HuH-7 (cell line): ENCODE measurements at regions not wholly inside any gene's neighbourhood (a gene's known extent, or its start where the extent isn't known, plus 50 kb on each side); places are given as distances from the start of the nearest gene placed in this dataset.
"Not testable (repeated sequence)": the region's sequence is repeated elsewhere in the genome, so short reads cannot be mapped to it uniquely, and the experiment has no call there.

Experiments used
- DNase-seq: peaks from one replicate; pipeline ENCODE4 v3.0.0; 2011; ENCODE audit warnings: low spot score

DNA sequence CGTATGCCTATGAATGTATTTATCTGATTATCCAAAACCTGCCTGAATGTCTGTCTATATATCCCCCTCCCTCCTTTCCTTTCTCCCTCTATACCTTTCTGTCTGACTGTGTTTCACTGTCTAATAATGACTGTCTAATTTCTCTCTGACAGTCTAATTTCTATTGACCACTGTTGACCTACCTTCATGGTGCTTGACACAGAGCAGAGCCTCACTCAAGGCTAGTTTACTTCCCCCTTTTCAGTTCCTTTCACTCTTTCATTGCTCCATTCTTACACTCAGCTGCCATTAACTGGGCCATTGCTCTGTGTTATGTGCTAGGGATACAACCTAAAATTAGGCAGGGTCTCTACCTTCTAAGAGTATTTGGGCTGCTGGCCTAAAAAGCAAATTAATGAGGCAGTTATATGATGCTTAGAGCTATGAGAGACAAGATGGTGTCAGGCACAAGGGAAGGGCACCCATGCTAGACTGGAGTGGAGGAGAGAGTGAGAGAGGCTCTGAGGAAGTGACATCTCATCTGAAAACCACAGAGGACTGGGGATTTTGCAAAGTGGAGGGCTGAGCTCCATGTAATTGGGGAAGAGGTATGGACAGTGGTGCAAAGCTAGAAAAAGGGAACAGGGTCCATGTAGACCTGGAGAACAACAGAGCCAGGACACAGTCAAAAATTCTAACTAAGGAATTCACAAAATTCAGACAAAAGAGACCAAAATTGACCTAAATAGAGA is 348.6 kb upstream of the CHRNA7 start:
- not testable (repeated sequence) for DNase-seq

DNA sequence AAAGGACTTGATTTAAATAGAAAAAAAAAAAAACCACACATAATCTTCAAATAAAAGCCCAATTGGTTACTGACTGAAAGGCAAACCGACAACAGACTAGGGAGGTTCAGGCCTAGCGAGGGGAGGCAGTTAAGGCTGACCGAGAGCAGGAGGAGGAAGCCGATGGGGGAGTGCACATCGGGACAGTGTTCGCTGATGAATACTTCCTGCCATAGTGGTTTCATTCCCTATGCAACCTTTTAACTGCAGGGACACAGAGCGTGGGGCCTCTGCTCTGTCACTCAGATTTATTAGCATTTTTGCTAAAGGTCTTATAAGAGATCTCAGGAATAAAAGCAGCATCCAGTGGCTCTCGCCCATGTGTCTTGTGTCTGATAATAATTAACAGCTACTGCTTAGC is 343.2 kb upstream of the CHRNA7 start:
- DNase-seq, result not testable (repeated sequence)

DNA sequence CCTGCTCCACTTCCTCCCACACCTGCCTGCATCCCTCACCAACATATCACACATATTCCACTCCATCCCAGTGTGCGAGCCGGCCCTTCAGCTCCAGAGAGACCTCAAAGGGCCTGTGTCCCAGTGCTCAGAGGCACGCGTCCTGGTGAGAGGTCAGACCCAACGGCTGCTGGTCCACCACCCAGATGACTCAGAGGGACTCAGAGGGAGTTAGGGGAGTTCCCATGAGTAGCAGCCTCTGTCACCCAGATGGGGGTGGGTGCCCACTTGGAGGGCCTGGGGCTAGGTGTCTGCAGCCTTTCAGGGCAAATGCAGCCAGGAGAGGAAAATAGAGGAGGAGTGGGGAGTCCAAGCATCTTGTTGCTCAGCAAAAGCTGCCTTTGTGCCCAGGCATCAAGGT is 333.8 kb upstream of the CHRNA7 start:
- DNase-seq, result not testable (repeated sequence)

DNA sequence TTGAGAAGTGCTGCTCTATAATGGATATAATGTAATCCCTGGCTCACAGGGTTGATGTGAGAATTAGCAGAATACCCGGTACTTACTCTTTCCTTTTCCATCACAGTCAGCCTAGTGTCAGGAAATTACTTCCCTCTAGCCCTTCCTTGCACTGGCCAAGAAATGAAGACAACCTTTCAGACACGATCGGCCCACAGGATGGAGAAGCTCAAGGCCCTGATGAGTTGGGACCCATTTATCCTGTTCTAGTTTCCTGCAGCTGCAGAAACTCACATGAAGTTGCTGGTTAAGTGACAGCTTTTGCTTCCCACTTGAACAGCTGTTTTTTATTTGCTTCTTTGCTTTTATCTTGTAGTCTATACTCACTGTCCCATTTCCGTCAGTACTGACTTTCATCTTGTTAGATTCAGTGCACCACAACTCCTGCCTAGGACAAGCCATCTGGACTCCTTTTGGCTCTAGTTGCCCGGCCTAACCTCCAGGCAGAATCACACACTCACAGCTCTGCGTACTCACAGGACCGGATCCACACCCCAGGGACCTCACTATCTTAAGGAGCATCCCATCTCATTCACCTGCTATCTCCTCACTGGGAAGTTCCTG is 325.1 kb upstream of the CHRNA7 start:
- DNase-seq, result not testable (repeated sequence)

DNA sequence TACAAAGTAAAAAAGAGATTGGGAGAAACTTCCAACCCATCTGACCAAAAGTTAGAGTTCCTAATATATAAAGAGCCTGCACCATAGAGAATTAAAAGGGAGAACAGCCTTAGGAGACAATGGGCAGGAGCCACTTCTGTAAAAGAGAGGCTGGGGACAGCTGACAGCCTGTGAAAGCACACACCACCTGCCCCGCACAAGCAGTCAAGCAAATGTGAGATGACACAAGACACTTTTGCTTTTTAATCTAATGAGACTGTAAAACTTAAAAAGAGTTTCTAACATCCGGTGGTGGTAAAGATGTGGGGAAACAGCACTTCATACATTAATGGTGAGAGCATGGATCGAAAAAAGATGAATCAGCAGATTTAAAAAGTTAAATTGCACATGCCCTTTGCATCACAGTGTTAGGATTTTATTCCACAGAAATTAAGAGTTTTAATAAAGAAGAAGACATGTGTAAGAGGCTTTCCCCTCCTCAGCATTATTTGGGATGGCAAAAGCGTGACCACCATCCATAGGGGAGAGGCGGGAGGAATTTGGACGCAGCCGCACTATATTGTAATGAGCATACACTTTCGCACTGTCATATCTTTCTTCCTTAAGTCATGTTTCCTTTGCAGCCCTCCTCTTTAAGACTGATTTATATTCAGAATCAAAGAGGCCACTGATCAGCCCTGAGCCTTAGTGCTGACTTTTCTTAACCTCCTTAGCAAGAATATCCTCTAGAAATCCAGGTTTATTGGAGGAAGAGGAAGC is 322.2 kb upstream of the CHRNA7 start:
- DNase-seq, result not testable (repeated sequence)

DNA sequence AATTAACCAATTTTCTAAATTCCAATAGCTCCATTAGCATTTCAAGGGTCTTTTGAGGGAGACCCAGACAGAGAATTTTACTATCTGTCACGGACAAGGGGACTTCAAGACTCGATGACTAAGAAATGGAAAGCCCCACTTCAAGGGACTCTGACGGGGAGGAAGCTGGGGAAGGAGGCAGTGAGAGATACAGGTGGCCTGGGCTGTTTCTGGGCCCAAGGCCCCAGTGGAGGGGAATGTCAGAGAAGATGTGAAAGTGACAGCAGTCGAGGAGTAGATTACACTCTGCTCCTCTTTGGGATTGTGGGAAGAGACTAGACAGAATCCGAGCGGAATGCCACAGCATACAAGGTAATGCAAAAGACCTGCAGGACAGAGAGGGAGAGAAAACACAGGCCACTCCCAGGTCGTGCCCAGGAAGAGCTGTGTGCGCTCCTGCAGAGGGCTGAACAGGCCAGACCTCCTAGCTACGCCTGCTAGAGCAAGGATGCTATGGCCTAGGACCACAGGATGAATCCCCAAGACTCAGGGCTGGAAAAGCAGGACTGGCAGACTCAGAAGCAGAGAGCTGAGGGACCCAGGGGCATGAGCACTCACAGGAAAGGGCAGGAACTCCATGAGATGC is 321.5 kb upstream of the CHRNA7 start:
- not testable (repeated sequence) for DNase-seq

DNA sequence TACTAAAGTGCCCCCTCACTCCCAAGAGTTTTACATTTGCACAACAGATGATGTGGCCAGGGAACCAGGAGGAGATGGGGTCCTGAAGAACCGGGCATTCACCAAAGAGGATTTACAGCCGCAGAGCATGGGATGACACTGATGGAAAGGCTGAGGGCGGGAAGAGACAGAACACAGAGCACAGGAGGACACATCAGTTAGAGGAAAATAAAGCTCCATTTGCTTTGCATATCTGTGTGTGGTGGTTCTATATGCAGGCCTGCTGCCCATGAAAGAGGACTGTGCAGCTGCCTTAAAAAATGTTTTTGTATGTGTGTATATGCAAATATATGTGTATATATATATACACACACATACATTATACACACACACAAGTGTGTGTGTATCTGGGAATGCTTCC is 320.8 kb upstream of the CHRNA7 start:
- DNase-seq, result not testable (repeated sequence)

DNA sequence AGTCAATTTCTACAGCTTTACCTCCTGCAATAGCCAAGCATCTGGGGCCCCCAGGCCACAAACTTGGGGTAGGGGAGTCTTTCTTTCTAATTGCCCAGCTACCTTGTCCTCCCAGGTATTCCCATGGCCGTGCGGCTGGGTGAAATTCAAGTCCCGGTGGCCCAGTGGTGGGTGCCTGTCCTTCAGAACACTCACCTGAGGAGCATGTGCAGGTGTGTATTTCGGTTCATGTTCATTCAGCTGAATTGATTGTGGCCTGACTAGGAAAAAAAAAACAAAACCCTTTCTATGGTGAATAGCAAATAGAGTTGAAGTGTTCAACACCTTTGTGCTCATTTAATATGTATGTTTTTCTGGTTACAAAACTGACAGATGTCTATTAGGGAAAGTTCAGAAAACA is 319.5 kb upstream of the CHRNA7 start:
- DNase-seq, result not testable (repeated sequence)

DNA sequence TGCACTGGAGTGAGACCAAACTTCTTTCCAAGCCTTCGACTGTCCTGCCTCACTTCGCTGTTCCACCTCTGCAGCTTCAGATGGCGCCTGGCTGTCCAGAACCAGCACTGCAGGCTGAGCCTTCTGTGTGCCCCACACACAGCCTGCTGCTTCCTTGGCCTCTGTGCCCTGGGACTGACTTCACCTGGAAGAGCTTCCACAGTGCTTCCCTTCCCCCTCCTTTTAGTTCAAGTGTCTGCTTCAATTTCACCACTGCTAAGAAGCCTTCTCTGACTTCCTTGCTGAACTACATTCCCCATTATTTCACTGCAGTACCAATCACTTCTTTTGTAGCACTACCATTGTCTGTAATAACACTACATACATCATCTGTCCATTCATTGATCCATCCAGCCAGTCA is 315.1 kb upstream of the CHRNA7 start:
- not testable (repeated sequence) for DNase-seq

DNA sequence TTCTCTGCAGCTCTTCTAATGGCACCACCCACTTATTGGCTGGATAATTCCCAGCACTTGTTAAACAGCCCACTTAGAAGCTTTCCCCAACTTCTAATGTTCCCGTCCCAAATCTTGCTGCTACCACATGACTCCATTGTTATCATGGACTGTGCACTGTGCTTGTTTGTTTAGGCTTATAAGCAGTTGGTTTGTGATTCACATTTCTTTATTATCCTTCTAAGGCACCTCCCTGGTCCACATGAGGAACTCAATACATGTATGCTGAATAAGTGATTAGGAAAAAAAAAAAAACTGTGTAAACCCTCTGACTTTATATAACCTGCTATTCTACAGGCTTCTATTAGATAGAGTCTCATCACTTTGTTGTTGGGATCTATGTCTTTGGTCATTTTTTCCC is 311.7 kb upstream of the CHRNA7 start:
- not testable (repeated sequence) for DNase-seq

DNA sequence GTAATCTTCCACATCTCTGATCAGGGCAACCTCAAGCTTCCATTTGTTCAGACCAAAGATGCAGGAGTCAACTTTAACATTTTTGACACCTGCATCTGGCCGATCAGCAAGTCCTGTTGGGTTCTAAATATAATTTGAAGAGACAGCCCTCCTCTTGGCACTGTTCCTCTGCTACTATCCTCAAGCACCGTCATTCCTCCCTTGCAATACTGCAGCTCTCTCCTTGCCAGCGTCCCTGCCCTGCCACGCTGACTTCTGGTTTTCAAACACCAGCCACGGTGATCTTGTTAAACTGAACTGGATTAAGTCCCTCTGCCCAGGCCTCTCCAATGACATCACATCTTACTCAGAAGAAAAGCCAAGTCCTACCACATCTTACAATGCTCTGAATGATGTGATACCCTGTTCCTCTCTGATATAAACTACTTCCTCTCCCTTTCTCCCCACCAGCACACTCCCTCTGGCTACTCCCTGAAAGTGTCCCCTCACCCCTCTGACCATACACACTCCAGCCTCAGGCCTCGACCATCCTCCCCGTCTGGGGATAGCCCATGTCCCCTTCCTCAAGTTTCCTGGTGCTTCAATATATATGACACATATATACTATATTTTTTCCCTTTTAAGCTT is 310.8 kb upstream of the CHRNA7 start:
- not testable (repeated sequence) for DNase-seq

DNA sequence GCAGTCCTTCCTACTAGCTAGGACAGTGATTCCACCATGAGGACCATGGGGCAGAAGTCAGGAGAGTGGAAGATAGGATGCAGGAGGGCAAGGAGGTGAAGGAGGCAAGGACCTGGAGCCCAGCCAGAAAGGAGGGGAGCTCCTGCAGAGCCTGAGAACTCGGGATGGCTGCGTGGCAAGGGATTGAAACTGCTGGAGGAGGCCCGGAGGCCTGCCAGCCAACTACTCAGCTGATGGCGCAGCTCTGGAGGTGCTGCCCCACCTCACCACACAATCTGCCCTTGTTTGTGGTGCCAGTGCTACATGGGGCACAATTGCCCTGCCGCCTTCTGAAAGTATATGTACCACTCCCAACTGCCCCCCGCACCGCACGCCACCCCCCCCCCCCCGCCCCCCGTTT is 307.3 kb upstream of the CHRNA7 start:
- DNase-seq, result not testable (repeated sequence)

DNA sequence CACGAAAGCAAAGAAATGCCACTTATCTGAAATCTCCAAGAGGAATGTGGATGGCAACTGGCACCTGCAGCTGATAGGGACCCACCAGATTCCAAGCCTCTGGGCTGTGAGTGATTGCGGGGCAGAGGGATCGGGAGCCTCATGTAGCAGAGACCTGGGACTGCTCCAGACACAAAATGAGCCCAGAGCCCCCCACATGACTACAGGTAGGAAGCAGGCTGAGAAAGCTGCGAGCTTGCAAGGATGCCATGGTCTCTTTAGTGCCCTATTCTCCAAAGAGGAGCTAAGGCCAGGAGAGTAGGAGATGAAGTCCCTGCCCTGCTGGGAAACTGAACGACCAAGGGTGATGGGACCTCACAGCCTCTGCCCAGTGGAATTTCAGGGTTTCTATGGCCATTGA is 305.4 kb upstream of the CHRNA7 start:
- not testable (repeated sequence) for DNase-seq

DNA sequence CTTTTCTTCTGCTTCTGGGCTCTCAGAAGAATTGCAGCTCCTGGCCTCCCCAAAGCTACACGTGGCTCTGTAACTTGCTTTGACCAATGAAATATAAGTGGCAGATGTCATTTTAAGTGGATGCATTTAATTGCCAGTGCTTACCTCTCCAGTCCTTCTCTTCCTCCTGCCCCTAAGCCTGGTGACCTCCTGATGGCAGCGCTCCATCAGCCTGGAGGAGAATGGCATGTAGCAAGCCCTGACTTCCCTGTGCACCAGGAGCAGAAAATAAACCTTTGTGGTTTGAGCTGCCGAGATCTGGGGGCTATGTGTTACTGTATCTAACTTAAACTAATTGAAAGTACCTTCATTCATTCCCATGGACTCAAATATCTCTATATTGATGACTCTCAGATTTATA is 304.7 kb upstream of the CHRNA7 start:
- not testable (repeated sequence) for DNase-seq

DNA sequence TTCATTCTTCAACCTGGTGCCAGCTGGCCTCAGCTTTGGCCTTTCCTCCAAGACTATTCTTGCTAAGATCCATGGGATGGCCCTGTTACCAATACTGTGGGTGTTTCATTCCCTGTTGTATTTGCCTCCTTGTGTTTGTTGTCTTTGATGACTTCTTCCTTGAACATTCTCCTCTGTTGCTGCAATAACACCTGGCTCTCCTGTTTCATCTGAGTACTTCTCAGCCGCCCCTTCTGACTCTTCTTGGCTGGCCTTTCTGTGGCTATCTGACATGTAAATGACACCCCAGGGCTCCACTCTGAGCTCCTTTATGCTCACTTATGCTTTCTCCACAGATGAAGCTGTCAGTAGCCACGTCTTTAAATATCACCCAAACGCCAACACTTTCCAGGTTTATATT is 302.7 kb upstream of the CHRNA7 start:
- no peak for DNase-seq

DNA sequence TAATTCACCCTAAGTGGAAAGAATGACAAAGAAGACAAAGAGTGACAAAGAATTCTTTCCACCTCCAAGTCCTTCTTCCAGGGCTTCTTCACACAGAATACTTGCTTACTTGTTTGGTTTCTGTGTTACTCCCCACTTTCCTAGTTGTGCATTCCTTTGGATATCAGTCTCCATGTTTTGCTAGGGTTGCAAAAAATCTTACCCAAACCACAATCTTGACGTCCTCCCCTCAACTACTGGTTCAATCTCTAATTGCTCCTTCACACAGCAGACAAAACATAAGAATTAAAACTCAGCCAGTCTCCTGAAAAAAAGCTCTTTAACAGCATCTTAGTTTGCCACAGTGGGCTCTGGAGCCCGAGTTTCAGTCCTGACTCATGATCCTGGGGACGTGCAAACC is 297.6 kb upstream of the CHRNA7 start:
- DNase-seq, result no peak

DNA sequence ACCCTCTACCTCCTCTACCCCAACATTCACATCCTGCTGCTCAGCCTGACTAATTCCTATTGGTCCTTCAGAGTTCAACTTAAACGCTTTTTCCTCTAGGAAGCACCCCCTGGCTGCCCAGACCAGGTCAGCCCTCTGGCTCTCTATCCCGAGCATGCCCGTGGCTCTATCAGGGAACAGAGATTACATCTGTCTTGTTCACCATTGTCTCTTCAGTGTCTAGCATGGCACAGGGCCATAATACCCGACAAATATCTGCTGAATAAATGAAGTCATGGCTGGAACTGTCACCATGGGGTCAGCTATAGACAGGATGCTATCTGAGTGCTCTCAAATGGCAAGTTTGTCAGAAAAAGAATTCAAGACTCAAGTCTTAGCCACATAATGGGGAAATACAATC is 296.9 kb upstream of the CHRNA7 start:
- no peak for DNase-seq

DNA sequence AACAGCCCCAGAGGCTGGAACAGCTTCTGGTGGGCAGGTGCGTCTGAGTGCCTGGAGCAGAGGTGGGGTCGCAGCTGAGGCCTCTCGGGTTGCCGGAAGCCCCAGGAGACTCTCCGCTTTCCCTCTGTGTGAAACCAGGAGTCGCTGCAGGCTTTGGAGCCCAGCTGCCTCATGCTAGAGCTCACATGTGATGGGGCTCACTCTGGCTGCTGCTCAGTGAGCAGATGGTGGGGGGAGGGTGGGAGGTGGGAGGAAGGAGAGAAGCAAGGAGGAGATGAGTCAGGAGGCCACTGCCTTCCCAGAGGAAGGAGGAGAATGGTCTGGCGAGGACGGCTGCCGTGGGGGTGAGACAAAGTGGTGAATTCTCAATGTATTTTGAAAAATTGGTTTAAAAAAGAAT is 290.1 kb upstream of the CHRNA7 start:
- DNase-seq, result no peak

DNA sequence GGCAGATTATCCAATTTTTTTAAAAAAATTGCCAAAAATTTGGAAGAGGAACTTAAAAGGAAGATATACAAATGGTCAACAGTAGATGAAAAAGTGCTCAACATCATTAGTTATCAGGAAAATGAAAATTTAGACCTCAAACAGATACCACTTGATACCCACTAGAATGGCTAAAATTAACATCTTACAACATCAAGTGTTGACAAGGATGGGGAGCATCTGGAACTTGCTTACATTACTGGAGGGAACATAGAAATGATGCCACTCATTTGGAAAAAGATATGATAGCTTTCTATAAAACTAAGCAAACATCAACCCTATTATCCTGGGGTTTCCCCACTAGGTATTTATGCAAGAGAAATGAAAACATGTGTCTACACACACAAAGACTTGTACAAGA is 284.5 kb upstream of the CHRNA7 start:
- DNase-seq, result no peak

DNA sequence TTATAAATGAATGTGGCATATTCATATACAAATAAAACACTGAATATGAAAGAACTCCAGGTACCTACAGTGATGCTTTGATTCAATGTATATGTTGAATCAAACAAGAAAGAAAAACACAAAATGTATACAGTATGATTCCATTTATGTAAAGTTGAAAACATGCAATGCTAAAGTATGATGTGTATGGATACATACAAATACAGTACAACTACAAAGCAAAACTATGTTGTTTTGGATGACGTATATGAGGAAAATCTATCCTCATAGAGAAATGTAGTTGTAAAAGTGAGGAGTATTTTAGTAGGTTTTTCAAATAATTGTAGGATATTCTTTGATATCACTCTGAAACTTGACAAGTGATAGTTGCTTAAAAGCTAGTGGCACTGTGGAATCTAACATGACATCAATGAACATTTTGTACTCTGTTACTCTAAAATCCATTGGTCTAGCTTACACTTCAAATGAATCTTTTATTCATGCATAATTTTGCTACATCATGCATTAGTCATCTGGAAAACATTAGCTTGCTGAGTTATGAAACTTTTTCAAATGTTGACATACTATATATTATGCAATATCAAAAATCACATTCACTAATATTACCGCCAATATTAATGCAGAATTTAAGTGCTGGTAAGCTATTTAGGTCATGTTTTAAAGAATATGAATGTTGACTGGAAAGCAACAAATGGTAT is 278.1 kb upstream of the CHRNA7 start:
- DNase-seq, result no peak

DNA sequence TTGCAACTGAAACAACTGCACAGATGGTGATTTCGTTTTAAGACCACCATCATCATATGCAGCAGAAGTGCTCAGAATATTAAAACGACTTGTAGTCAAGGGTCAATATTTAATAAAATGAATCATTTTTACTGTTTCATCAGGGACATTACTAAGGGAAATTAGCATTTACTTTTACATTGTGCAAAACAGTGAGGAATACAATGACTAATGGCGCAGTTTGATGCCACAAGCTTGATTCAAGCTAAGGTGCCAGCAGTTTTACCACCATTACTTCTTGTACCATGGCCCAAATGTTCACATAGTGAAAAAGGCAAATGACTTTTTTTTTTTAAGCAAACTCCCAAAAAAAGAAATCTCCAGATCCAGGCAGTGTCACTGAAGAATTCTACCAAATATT is 277.4 kb upstream of the CHRNA7 start:
- DNase-seq, result no peak

DNA sequence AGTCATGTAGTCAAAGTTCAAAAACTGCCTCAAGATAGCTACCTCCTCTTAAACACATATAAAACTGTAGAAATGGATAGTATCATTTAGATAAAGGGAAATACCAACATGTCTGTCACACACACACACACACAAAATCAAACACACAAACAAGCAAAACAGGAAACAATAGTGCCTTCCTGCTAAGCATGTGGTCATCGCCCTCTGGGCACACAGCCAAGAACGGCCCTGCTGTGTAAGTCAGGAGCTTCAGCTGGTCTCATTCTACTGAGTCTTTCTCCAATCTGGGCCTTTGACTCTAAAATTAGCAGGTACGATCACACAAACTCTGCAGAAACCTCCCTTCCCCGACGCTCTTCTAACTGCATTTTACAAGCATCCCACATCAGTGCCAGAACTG is 272.2 kb upstream of the CHRNA7 start:
- no peak for DNase-seq
